ENCODE measurements at regions not wholly inside any gene's neighbourhood (a gene's known extent, or its start where the extent isn't known, plus 50 kb on each side); places are given as distances from the start of the nearest gene placed in this dataset.

- no peak for TF ChIP-seq POLR2A (IDR thresholded peaks at IDR 0.05)
- TF ChIP-seq, protein P1, sequence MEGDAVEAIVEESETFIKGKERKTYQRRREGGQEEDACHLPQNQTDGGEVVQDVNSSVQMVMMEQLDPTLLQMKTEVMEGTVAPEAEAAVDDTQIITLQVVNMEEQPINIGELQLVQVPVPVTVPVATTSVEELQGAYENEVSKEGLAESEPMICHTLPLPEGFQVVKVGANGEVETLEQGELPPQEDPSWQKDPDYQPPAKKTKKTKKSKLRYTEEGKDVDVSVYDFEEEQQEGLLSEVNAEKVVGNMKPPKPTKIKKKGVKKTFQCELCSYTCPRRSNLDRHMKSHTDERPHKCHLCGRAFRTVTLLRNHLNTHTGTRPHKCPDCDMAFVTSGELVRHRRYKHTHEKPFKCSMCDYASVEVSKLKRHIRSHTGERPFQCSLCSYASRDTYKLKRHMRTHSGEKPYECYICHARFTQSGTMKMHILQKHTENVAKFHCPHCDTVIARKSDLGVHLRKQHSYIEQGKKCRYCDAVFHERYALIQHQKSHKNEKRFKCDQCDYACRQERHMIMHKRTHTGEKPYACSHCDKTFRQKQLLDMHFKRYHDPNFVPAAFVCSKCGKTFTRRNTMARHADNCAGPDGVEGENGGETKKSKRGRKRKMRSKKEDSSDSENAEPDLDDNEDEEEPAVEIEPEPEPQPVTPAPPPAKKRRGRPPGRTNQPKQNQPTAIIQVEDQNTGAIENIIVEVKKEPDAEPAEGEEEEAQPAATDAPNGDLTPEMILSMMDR (IDR thresholded peaks at IDR 0.05) = no peak
- H3K27me3 ChIP-seq = no peaks in the 10 kb centered on the region
- ATAC-seq = no peak
- H3K4me3 ChIP-seq = no peak overlapping the region
- no peak overlapping the region for H3K27ac ChIP-seq
- no peaks in the 10 kb centered on the region for H3K36me3 ChIP-seq (replicated peaks in 1 of 2; ENCODE audit: insufficient read depth in 1 of 2, low read depth in 2 of 2)
- 60 to 76% methylated on average over 3 of the region's 3 CpGs for WGBS, 2 donors
- H3K9me3 ChIP-seq = no peaks in the 10 kb centered on the region
- intact Hi-C loops (cut with DNase I) = no loop called here
- H3K4me1 ChIP-seq = no peaks in the 10 kb centered on the region
- DNase-seq = no peak
Measured at GRCh38 chr3:189508784-189509501, 122.2 kb upstream of the TP63 start.

- DNase-seq (no peak), ATAC-seq (no peak)
- no peak for TF ChIP-seq POLR2A (IDR thresholded peaks at IDR 0.05)
- TF ChIP-seq, protein P1 (IDR thresholded peaks at IDR 0.05) = no peak
- 47 to 54% methylated on average over 1 of the region's 1 CpG for WGBS, 2 donors
- no peaks in the 10 kb centered on the region for H3K27me3 ChIP-seq
- H3K27ac ChIP-seq = no peak overlapping the region
- no peak overlapping the region for H3K4me3 ChIP-seq
- H3K36me3 ChIP-seq (replicated peaks in 1 of 2; ENCODE audit: insufficient read depth in 1 of 2, low read depth in 2 of 2) = no peaks in the 10 kb centered on the region
- H3K9me3 ChIP-seq = no peaks in the 10 kb centered on the region
- intact Hi-C loops (cut with DNase I) = no loop called here
- no peaks in the 10 kb centered on the region for H3K4me1 ChIP-seq
Measured at GRCh38 chr3:189512039-189512438, 119.2 kb upstream of the TP63 start.

DNA sequence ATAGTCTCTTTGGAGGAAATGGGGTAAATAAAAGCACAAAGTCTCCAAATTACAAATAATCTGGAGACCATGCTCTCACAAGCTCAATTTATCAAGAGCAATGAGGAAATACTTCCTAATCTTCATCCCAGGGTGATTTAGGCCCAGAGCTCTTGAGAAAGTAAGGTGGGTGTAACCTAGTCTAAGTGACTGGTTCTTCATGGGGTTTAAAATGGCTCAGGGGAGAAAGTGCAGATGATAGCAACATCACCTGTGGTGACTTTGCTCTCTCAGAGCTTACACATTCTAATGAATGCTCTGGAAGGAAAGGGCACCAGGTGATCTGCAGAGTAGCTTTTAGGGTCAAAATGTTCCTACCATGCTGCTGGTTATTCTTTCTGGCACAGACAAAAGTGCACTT is 118.4 kb upstream of the TP63 start:
- Histone ChIP-seq H3K9me3 (no peaks in the 10 kb centered on the region), H3K36me3 (replicated peaks in 1 of 2; ENCODE audit: insufficient read depth in 1 of 2, low read depth in 2 of 2) (no peaks in the 10 kb centered on the region), H3K4me1 (no peaks in the 10 kb centered on the region), H3K27ac (no peak overlapping the region), H3K27me3 (no peaks in the 10 kb centered on the region), H3K4me3 (no peak overlapping the region)
- ATAC-seq (no peak), DNase-seq (no peak)
- intact Hi-C loops (cut with DNase I) = no loop called here
- no peak for TF ChIP-seq POLR2A (IDR thresholded peaks at IDR 0.05)
- TF ChIP-seq, protein P1 (IDR thresholded peaks at IDR 0.05) = no peak

- ATAC-seq = no peak
- Histone ChIP-seq H3K4me3 (no peak overlapping the region), H3K9me3 (no peaks in the 10 kb centered on the region), H3K27ac (no peak overlapping the region), H3K4me1 (no peaks in the 10 kb centered on the region), H3K27me3 (no peaks in the 10 kb centered on the region), H3K36me3 (replicated peaks in 1 of 2; ENCODE audit: insufficient read depth in 1 of 2, low read depth in 2 of 2) (no peaks in the 10 kb centered on the region)
- TF ChIP-seq, protein P1 (IDR thresholded peaks at IDR 0.05) = no peak
- no peak for TF ChIP-seq POLR2A (IDR thresholded peaks at IDR 0.05)
- WGBS, 2 donors = 52 to 58% methylated on average over 9 of the region's 9 CpGs
- intact Hi-C loops (cut with DNase I) = no loop called here
- no peak for DNase-seq
Measured at GRCh38 chr3:189513281-189514117, 117.7 kb upstream of the TP63 start.
